ENCODE measurements at regions not wholly inside any gene's neighbourhood (a gene's known extent, or its start where the extent isn't known, plus 50 kb on each side); places are given as distances from the start of the nearest gene placed in this dataset.
"Not testable (repeated sequence)": the region's sequence is repeated elsewhere in the genome, so short reads cannot be mapped to it uniquely, and the experiment has no call there.

DNA sequence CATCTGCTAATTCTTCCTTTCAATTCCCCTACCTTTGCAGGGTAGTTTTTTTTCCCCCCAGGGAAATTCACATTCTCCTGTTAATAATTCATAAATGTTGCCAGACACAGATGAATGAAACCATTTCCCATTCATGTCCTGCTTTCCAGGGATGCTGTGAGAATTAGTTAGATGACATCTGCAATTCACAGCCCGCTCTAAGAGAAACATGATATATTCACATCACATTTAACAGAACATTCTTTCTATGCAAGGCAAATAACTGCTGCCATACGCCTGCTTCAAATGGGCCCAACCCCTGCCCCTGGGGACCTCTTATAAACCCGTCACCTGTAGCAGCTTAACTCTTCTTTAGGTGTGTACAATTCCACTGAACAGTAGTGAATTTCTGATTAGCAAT lies 110.6 kb upstream of the CTAGE1 start:
- H3F3A ChIP-seq (ENCODE audit: insufficient read depth, low read length), result no peaks in the 10 kb centered on the region
- DNase-seq, result no peak
- no peak for TF ChIP-seq EZH2phosphoT487 (IDR thresholded peaks at IDR 0.05; ENCODE audit: low read length)
- TF ChIP-seq, protein P1, sequence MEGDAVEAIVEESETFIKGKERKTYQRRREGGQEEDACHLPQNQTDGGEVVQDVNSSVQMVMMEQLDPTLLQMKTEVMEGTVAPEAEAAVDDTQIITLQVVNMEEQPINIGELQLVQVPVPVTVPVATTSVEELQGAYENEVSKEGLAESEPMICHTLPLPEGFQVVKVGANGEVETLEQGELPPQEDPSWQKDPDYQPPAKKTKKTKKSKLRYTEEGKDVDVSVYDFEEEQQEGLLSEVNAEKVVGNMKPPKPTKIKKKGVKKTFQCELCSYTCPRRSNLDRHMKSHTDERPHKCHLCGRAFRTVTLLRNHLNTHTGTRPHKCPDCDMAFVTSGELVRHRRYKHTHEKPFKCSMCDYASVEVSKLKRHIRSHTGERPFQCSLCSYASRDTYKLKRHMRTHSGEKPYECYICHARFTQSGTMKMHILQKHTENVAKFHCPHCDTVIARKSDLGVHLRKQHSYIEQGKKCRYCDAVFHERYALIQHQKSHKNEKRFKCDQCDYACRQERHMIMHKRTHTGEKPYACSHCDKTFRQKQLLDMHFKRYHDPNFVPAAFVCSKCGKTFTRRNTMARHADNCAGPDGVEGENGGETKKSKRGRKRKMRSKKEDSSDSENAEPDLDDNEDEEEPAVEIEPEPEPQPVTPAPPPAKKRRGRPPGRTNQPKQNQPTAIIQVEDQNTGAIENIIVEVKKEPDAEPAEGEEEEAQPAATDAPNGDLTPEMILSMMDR (IDR thresholded peaks at IDR 0.05; ENCODE audit: low read length), result no peak
- TF ChIP-seq EZH2 (optimal IDR thresholded peaks at IDR 0.05; ENCODE audit: low read depth, low read length), result no peak
- no peak overlapping the region for H3K4me2 ChIP-seq (ENCODE audit: low read depth, low read length)
- H3K27me3 ChIP-seq (replicated peaks; ENCODE audit: insufficient read depth, low read length), result no peaks in the 10 kb centered on the region
- H3K27ac ChIP-seq (ENCODE audit: low read length), result no peak overlapping the region
- H3K4me1 ChIP-seq (ENCODE audit: low read length), result no peaks in the 10 kb centered on the region
- H3K36me3 ChIP-seq (replicated peaks; ENCODE audit: insufficient read depth, low read length), result no peaks in the 10 kb centered on the region
- H4K20me1 ChIP-seq (ENCODE audit: insufficient read depth, low read length), result no peaks in the 10 kb centered on the region
- H3K9ac ChIP-seq (ENCODE audit: low read length), result no peak overlapping the region
- no peaks in the 10 kb centered on the region for H3K79me2 ChIP-seq (ENCODE audit: low read length)
- H3K9me3 ChIP-seq (replicated peaks; ENCODE audit: insufficient read depth, low read length), result no peaks in the 10 kb centered on the region
- no peak overlapping the region for H2AFZ ChIP-seq (ENCODE audit: low read length)
- no peaks in the 10 kb centered on the region for H3K9me2 ChIP-seq (replicated peaks; ENCODE audit: insufficient read depth, low read length)
- H3K4me3 ChIP-seq (ENCODE audit: low read length), result no peak overlapping the region

DNA sequence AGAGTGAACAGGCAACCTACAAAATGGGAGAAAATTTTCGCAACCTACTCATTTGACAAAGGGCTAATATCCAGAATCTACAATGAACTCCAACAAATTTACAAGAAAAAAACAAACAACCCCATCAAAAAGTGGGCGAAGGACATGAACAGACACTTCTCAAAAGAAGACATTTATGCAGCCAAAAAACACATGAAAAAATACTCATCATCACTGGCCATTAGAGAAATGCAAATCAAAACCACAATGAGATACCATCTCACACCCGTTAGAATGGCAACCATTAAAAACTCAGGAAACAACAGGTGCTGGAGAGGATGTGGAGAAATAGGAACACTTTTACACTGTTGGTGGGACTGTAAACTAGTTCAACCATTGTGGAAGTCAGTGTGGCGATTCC lies 117.0 kb upstream of the CTAGE1 start:
- not testable (repeated sequence) for H3K9ac ChIP-seq (ENCODE audit: low read length); H3K27me3 ChIP-seq (replicated peaks; ENCODE audit: insufficient read depth, low read length); H3K4me2 ChIP-seq (ENCODE audit: low read depth, low read length); H4K20me1 ChIP-seq (ENCODE audit: insufficient read depth, low read length); H3K36me3 ChIP-seq (replicated peaks; ENCODE audit: insufficient read depth, low read length); H3K4me3 ChIP-seq (ENCODE audit: low read length); H3K27ac ChIP-seq (ENCODE audit: low read length); H2AFZ ChIP-seq (ENCODE audit: low read length); H3F3A ChIP-seq (ENCODE audit: insufficient read depth, low read length); H3K9me2 ChIP-seq (replicated peaks; ENCODE audit: insufficient read depth, low read length); H3K79me2 ChIP-seq (ENCODE audit: low read length); DNase-seq; H3K9me3 ChIP-seq (replicated peaks; ENCODE audit: insufficient read depth, low read length); H3K4me1 ChIP-seq (ENCODE audit: low read length)

DNA sequence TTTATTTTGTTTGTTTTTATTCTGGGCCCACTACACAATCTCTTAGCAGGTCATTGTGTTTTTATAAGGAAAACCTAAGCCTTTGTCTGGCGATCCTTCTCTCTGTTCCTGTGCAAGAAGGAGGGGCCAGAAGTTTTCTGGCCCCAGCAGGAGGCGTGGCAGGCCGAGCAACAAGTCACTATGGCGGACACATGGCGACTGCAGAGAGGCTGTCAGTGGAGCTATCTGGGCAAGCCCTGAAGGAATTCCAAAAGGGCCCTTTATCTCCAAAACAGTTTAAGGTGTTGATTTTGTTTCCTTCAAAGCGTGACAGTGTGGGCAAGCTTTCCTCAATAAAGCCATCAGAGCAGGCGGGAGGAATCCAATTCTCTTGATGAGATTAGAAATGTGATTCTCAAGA lies 118.8 kb upstream of the CTAGE1 start:
- Histone ChIP-seq H3K4me2 (ENCODE audit: low read depth, low read length) (no peak overlapping the region), H3K4me3 (ENCODE audit: low read length) (no peak overlapping the region), H3F3A (ENCODE audit: insufficient read depth, low read length) (no peaks in the 10 kb centered on the region), H2AFZ (ENCODE audit: low read length) (no peak overlapping the region), H3K27ac (ENCODE audit: low read length) (no peak overlapping the region), H3K9me2 (replicated peaks; ENCODE audit: insufficient read depth, low read length) (no peaks in the 10 kb centered on the region), H3K36me3 (replicated peaks; ENCODE audit: insufficient read depth, low read length) (no peaks in the 10 kb centered on the region), H3K27me3 (replicated peaks; ENCODE audit: insufficient read depth, low read length) (no peaks in the 10 kb centered on the region), H4K20me1 (ENCODE audit: insufficient read depth, low read length) (no peaks in the 10 kb centered on the region), H3K9ac (ENCODE audit: low read length) (no peak overlapping the region), H3K79me2 (ENCODE audit: low read length) (no peaks in the 10 kb centered on the region), H3K4me1 (ENCODE audit: low read length) (no peaks in the 10 kb centered on the region), H3K9me3 (replicated peaks; ENCODE audit: insufficient read depth, low read length) (no peaks in the 10 kb centered on the region)
- TF ChIP-seq EZH2phosphoT487 (IDR thresholded peaks at IDR 0.05; ENCODE audit: low read length) (no peak), EZH2 (optimal IDR thresholded peaks at IDR 0.05; ENCODE audit: low read depth, low read length) (no peak)
- TF ChIP-seq, protein P1 (IDR thresholded peaks at IDR 0.05; ENCODE audit: low read length), result no peak
- no peak for DNase-seq

DNA sequence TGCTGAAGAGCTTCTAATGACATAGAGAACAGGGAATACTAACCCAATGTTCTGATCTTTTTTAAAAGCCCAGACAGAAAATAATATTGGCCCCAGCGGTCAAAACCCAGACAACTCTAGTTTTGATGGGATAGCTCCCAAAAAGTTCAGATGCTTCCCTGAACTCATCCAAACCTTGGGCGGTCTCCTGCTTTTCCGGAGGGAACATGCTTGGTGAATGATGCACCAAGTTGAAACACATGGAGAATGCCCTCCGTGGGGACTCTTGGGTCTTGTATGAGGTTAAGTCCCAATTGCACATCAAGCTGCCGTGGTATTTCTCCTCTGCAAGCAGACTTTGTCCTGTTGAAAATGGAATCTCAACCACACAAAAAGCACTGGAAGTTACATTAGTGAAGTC lies 120.7 kb upstream of the CTAGE1 start:
- Histone ChIP-seq H3K79me2 (ENCODE audit: low read length) (no peaks in the 10 kb centered on the region), H4K20me1 (ENCODE audit: insufficient read depth, low read length) (no peaks in the 10 kb centered on the region), H3K9me3 (replicated peaks; ENCODE audit: insufficient read depth, low read length) (no peaks in the 10 kb centered on the region), H3K9me2 (replicated peaks; ENCODE audit: insufficient read depth, low read length) (no peaks in the 10 kb centered on the region), H2AFZ (ENCODE audit: low read length) (no peak overlapping the region), H3K27me3 (replicated peaks; ENCODE audit: insufficient read depth, low read length) (no peaks in the 10 kb centered on the region), H3K9ac (ENCODE audit: low read length) (no peak overlapping the region), H3F3A (ENCODE audit: insufficient read depth, low read length) (no peaks in the 10 kb centered on the region), H3K4me2 (ENCODE audit: low read depth, low read length) (no peak overlapping the region), H3K4me1 (ENCODE audit: low read length) (no peaks in the 10 kb centered on the region), H3K27ac (ENCODE audit: low read length) (no peak overlapping the region), H3K36me3 (replicated peaks; ENCODE audit: insufficient read depth, low read length) (no peaks in the 10 kb centered on the region), H3K4me3 (ENCODE audit: low read length) (no peak overlapping the region)
- no peak for DNase-seq
- TF ChIP-seq EZH2 (optimal IDR thresholded peaks at IDR 0.05; ENCODE audit: low read depth, low read length) (no peak), EZH2phosphoT487 (IDR thresholded peaks at IDR 0.05; ENCODE audit: low read length) (no peak)
- TF ChIP-seq, protein P1 (IDR thresholded peaks at IDR 0.05; ENCODE audit: low read length), result no peak

All from MM.1S (cell line).